Activated CD4-positive, alpha-beta T cell treated with anti-CD3 and anti-CD28 coated beads, Interleukin-2, amount 10 ng/mL, durations not matched to agents 7 days and 5 days (primary cell): ENCODE measurements at regions not wholly inside any gene's neighbourhood (a gene's known extent, or its start where the extent isn't known, plus 50 kb on each side); places are given as distances from the start of the nearest gene placed in this dataset.
"Not testable (repeated sequence)": the region's sequence is repeated elsewhere in the genome, so short reads cannot be mapped to it uniquely, and the experiment has no call there.

ENCODE experiments used
- CTCF ChIA-PET: fragments of 350-600 bp; sonication (Branson Sonifier 250); formaldehyde crosslinking; loops from one replicate; lab custom pipeline; 2021; ENCODE audit warnings: antibody characterized with exemption; lab: Charles Lee
- POLR2A ChIA-PET: fragments of 350-600 bp; sonication (Branson Sonifier 250); formaldehyde crosslinking; loops from one replicate; lab custom pipeline; 2021; ENCODE audit warnings: antibody characterized with exemption; lab: Charles Lee
- DNase-seq: peaks from one replicate; pipeline ENCODE4 v3.0.0-alpha.2; 2020
- H3K27ac Mint-ChIP-seq: one replicate; pipeline ENCODE4 v1.8.0; 2021; ENCODE audit warnings: mild to moderate bottlenecking, moderate library complexity, mixed read lengths
- H3K27me3 Mint-ChIP-seq: one replicate; pipeline ENCODE4 v1.8.0; 2021; ENCODE audit warnings: mixed read lengths
- H3K36me3 Mint-ChIP-seq: one replicate; pipeline ENCODE4 v1.8.0; 2021; ENCODE audit warnings: low read depth, mixed read lengths
- H3K4me1 Mint-ChIP-seq: one replicate; pipeline ENCODE4 v1.8.0; 2021; ENCODE audit warnings: mixed read lengths
- H3K4me3 Mint-ChIP-seq: one replicate; pipeline ENCODE4 v1.8.0; 2021; ENCODE audit warnings: mild to moderate bottlenecking, moderate library complexity, mixed read lengths
- H3K9me3 Mint-ChIP-seq: one replicate; pipeline ENCODE4 v1.8.0; 2021; ENCODE audit warnings: mixed read lengths

- Mint-ChIP-seq H3K4me3 (no peak overlapping the region), H3K27ac (no peak overlapping the region), H3K9me3 (peaks cover 2% of the 10 kb centered on the region), H3K36me3 (no peaks in the 10 kb centered on the region), H3K4me1 (no peaks in the 10 kb centered on the region), H3K27me3 (peaks cover 2% of the 10 kb centered on the region)
- ChIA-PET CTCF (no interaction called here), POLR2A (no interaction called here)
- DNase-seq: no peak
Observed at GRCh38 chr2:67904966-67905365, 157.8 kb downstream of the C1D start.

- POLR2A ChIA-PET, H3K27ac Mint-ChIP-seq, H3K27me3 Mint-ChIP-seq, H3K9me3 Mint-ChIP-seq, CTCF ChIA-PET, H3K4me3 Mint-ChIP-seq, H3K4me1 Mint-ChIP-seq, DNase-seq, H3K36me3 Mint-ChIP-seq: not testable (repeated sequence)
Observed at GRCh38 chr2:67906547-67906946, 156.3 kb downstream of the C1D start.

- Mint-ChIP-seq H3K36me3 (no peaks in the 10 kb centered on the region), H3K4me3 (no peak overlapping the region), H3K27me3 (no peaks in the 10 kb centered on the region), H3K9me3 (no peaks in the 10 kb centered on the region), H3K4me1 (no peaks in the 10 kb centered on the region), H3K27ac (no peak overlapping the region)
- DNase-seq: no peak
- ChIA-PET CTCF (no interaction called here), POLR2A (no interaction called here)
Observed at GRCh38 chr2:67917332-67918054, 145.3 kb downstream of the C1D start.

- no peak overlapping the region for H3K4me3 Mint-ChIP-seq
- no peak overlapping the region for H3K27ac Mint-ChIP-seq
- no peaks in the 10 kb centered on the region for H3K27me3 Mint-ChIP-seq
- no peaks in the 10 kb centered on the region for H3K36me3 Mint-ChIP-seq
- POLR2A ChIA-PET: no interaction called here
- no peaks in the 10 kb centered on the region for H3K9me3 Mint-ChIP-seq
- no peak for DNase-seq
- no peaks in the 10 kb centered on the region for H3K4me1 Mint-ChIP-seq
- CTCF ChIA-PET: no interaction called here
Observed at GRCh38 chr2:67918471-67918870, 144.3 kb downstream of the C1D start.

GRCh38 chr2:67919490-67919889, 143.3 kb downstream of the C1D start:
- POLR2A ChIA-PET: no interaction called here
- DNase-seq: no peak
- Mint-ChIP-seq H3K27me3 (no peaks in the 10 kb centered on the region), H3K9me3 (no peaks in the 10 kb centered on the region), H3K36me3 (no peaks in the 10 kb centered on the region), H3K4me1 (no peaks in the 10 kb centered on the region), H3K4me3 (no peak overlapping the region), H3K27ac (no peak overlapping the region)
- CTCF ChIA-PET: no interaction called here

GRCh38 chr2:67922080-67922785, 140.6 kb downstream of the C1D start:
- ChIA-PET CTCF (no interaction called here), POLR2A (no interaction called here)
- Mint-ChIP-seq H3K27ac (no peak overlapping the region), H3K27me3 (no peaks in the 10 kb centered on the region), H3K9me3 (no peaks in the 10 kb centered on the region), H3K4me3 (no peak overlapping the region), H3K4me1 (no peaks in the 10 kb centered on the region), H3K36me3 (no peaks in the 10 kb centered on the region)
- DNase-seq: no peak

- no peaks in the 10 kb centered on the region for H3K27me3 Mint-ChIP-seq
- no peak overlapping the region for H3K4me3 Mint-ChIP-seq
- POLR2A ChIA-PET: no interaction called here
- no peak overlapping the region for H3K27ac Mint-ChIP-seq
- DNase-seq: no peak
- H3K4me1 Mint-ChIP-seq: no peaks in the 10 kb centered on the region
- CTCF ChIA-PET: no interaction called here
- no peaks in the 10 kb centered on the region for H3K9me3 Mint-ChIP-seq
- no peaks in the 10 kb centered on the region for H3K36me3 Mint-ChIP-seq
Observed at GRCh38 chr2:67923696-67924095, 139.1 kb downstream of the C1D start.

GRCh38 chr2:67927501-67927900, 135.3 kb downstream of the C1D start:
- Mint-ChIP-seq H3K27me3 (peaks cover 1% of the 10 kb centered on the region), H3K9me3 (no peaks in the 10 kb centered on the region), H3K36me3 (no peaks in the 10 kb centered on the region), H3K4me3 (no peak overlapping the region), H3K4me1 (no peaks in the 10 kb centered on the region), H3K27ac (no peak overlapping the region)
- ChIA-PET CTCF (no interaction called here), POLR2A (no interaction called here)
- no peak for DNase-seq

GRCh38 chr2:67930156-67930555, 132.6 kb downstream of the C1D start:
- Mint-ChIP-seq H3K4me3 (no peak overlapping the region), H3K4me1 (no peaks in the 10 kb centered on the region), H3K9me3 (no peaks in the 10 kb centered on the region), H3K27me3 (peaks cover 1% of the 10 kb centered on the region), H3K36me3 (no peaks in the 10 kb centered on the region), H3K27ac (no peak overlapping the region)
- ChIA-PET POLR2A (no interaction called here), CTCF (no interaction called here)
- DNase-seq: no peak

- no peak for DNase-seq
- H3K4me3 Mint-ChIP-seq: no peak overlapping the region
- H3K27ac Mint-ChIP-seq: no peak overlapping the region
- no peaks in the 10 kb centered on the region for H3K36me3 Mint-ChIP-seq
- CTCF ChIA-PET: interaction anchor here (0.7 to 1.0 kb wide), 2 partner anchors 12 to 17 kb away, joined by 3 read pairs; no protein-coding TSS in a partner anchor
- POLR2A ChIA-PET: no interaction called here
- no peaks in the 10 kb centered on the region for H3K4me1 Mint-ChIP-seq
- H3K27me3 Mint-ChIP-seq: peaks cover 1% of the 10 kb centered on the region
- no peaks in the 10 kb centered on the region for H3K9me3 Mint-ChIP-seq
Observed at GRCh38 chr2:67936969-67937368, 125.8 kb downstream of the C1D start.

- DNase-seq: no peak
- Mint-ChIP-seq H3K4me1 (no peaks in the 10 kb centered on the region), H3K9me3 (peaks cover 3% of the 10 kb centered on the region), H3K4me3 (no peak overlapping the region), H3K36me3 (no peaks in the 10 kb centered on the region), H3K27ac (no peak overlapping the region), H3K27me3 (peaks cover 6% of the 10 kb centered on the region)
- CTCF ChIA-PET: no interaction called here
- POLR2A ChIA-PET: no interaction called here
Observed at GRCh38 chr2:67938053-67938452, 124.8 kb downstream of the C1D start.

- no peaks in the 10 kb centered on the region for H3K36me3 Mint-ChIP-seq
- peaks cover 8% of the 10 kb centered on the region for H3K27me3 Mint-ChIP-seq
- DNase-seq: no peak
- POLR2A ChIA-PET: no interaction called here
- H3K9me3 Mint-ChIP-seq: peaks cover 3% of the 10 kb centered on the region
- H3K27ac Mint-ChIP-seq: no peak overlapping the region
- no peaks in the 10 kb centered on the region for H3K4me1 Mint-ChIP-seq
- no peak overlapping the region for H3K4me3 Mint-ChIP-seq
- CTCF ChIA-PET: no interaction called here
Observed at GRCh38 chr2:67945056-67945455, 117.7 kb downstream of the C1D start.

GRCh38 chr2:67945940-67946339, 116.9 kb downstream of the C1D start:
- Mint-ChIP-seq H3K36me3 (no peaks in the 10 kb centered on the region), H3K27me3 (peaks cover 11% of the 10 kb centered on the region), H3K4me3 (no peak overlapping the region), H3K9me3 (peaks cover 3% of the 10 kb centered on the region), H3K27ac (no peak overlapping the region), H3K4me1 (no peaks in the 10 kb centered on the region)
- ChIA-PET POLR2A (no interaction called here), CTCF (no interaction called here)
- DNase-seq: no peak
